IPS-20b (cell line): ENCODE measurements at regions not wholly inside any gene's neighbourhood (a gene's known extent, or its start where the extent isn't known, plus 50 kb on each side); places are given as distances from the start of the nearest gene placed in this dataset.

Experiments
- H3K27ac ChIP-seq: one replicate; pipeline ENCODE4 v1.5.1; 2013; ENCODE audit warnings: low read length
- H3K27me3 ChIP-seq: 2 replicates; pipeline ENCODE4 v1.6.1; 2013; ENCODE audit warnings: mild to moderate bottlenecking, low read length, inconsistent platforms; ENCODE audit not compliant: insufficient read depth
- H3K36me3 ChIP-seq: 2 replicates; pipeline ENCODE4 v1.6.1; 2013; ENCODE audit warnings: low read depth, mild to moderate bottlenecking, inconsistent platforms, low read length, moderate library complexity; ENCODE audit not compliant: insufficient read depth
- H3K4me1 ChIP-seq: 2 replicates; pipeline ENCODE4 v1.6.1; 2013; ENCODE audit warnings: mild to moderate bottlenecking, control low read depth, inconsistent platforms, low read length, moderate library complexity; ENCODE audit not compliant: insufficient read depth
- H3K4me3 ChIP-seq: 2 replicates; pipeline ENCODE4 v1.5.1; 2013; ENCODE audit warnings: mild to moderate bottlenecking, low read length, inconsistent platforms
- H3K9ac ChIP-seq: 2 replicates; pipeline ENCODE4 v1.6.1; 2013; ENCODE audit warnings: low read depth, mild to moderate bottlenecking, inconsistent platforms, low read length, moderate library complexity
- H3K9me3 ChIP-seq: 2 replicates; pipeline ENCODE4 v1.6.1; 2013; ENCODE audit warnings: mild to moderate bottlenecking, low read depth, low read length, inconsistent platforms; ENCODE audit not compliant: insufficient read depth

DNA sequence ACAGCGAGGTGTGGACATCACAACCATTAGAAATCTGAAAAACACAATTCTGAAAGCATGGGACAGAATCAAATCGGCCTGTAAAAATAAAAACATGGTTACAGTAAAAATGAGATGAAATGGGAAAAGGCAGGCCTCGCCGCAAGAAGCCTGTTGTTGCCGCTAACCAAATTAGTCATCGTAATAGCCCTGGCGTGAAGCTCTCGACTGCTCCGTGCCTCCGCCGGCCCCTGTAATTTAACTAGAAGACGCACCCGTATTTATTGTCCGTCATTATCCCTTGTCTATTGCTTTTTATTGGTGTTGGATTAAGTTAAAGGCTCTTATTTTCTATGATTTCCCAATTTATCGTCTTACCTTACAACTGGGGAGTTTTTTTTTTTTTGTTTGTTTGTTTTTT, 334.6 kb upstream of the EEF2KMT start:
- Histone ChIP-seq H3K4me3 (no peak overlapping the region), H3K9ac (no peak overlapping the region), H3K27me3 (no peaks in the 10 kb centered on the region)

DNA sequence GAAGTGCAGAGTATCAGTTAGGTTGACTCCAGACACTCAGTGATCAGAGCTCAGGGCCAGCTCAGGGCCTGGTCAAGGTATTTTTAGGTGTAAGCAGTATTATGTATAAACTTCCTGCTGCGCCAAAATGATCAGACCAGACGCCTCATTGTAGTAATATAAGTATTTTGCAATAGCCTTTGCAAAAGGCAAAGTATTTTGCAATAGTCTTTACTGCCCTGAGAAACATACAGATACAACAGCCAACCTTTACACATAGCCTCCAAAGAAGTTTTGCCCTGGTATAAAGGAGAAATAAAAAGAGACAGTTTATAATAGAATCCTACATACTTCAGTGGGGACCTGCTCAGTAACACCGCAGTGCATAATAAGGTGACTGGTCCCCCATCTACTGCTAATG, 333.0 kb upstream of the EEF2KMT start:
- no peaks in the 10 kb centered on the region for H3K36me3 ChIP-seq
- H3K9ac ChIP-seq, result no peak overlapping the region
- no peaks in the 10 kb centered on the region for H3K9me3 ChIP-seq
- peaks cover 12% of the 10 kb centered on the region; the same call in 1 of the 2 replicates for H3K4me1 ChIP-seq
- no peaks in the 10 kb centered on the region for H3K27me3 ChIP-seq
- no peak overlapping the region for H3K4me3 ChIP-seq
- no peak overlapping the region for H3K27ac ChIP-seq

More for the DNA sequence above, 334.6 kb upstream of the EEF2KMT start:
- H3K9me3 ChIP-seq, result no peaks in the 10 kb centered on the region
- no peaks in the 10 kb centered on the region for H3K36me3 ChIP-seq
- H3K27ac ChIP-seq, result no peak overlapping the region
- H3K4me1 ChIP-seq, result peaks cover 16% of the 10 kb centered on the region; the same call in 1 of the 2 replicates

DNA sequence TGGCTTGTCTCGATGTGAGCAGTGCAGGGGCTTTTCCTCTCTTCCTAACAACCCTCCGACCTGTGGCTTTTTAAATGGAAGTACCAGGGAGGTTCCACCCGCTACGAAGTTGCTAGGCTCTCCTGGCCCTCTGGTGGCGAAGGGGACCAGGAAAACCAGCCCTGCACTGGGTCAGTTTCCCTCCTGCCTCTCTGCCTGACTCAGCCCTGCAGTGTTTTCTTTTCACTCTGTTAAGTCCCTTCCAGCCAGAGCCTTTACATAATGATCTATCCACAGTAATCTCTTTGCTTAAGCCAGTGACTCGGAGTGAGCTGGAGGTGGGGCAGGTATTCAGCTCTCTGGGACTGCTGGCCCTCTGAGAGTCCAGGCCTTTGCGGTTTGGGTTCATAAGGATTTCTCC, 331.3 kb upstream of the EEF2KMT start:
- no peak overlapping the region for H3K27ac ChIP-seq
- H3K27me3 ChIP-seq, result no peaks in the 10 kb centered on the region
- H3K9me3 ChIP-seq, result no peaks in the 10 kb centered on the region
- no peaks in the 10 kb centered on the region for H3K36me3 ChIP-seq
- H3K9ac ChIP-seq, result no peak overlapping the region
- H3K4me3 ChIP-seq, result no peak overlapping the region
- H3K4me1 ChIP-seq, result peaks cover 12% of the 10 kb centered on the region; the same call in 1 of the 2 replicates

DNA sequence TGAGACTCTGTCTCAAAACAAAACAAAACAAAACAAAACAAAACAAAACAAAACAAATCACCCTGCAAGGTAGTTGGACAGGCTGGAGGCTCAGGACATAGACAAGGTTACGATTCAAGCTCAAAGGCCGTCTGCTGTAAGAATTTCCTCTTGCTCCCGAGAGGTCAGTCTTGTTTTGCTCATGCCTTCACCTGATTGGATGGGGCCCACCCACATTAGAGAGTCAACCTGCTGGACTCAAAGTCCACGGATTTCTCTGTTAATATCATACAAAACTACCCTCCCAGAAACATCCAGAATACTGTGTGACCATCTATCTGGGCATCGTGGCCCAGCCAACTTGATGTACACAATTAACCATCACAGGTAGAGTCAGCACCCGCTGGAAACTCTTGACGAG, 330.0 kb upstream of the EEF2KMT start:
- Histone ChIP-seq H3K27me3 (no peaks in the 10 kb centered on the region), H3K4me3 (no peak overlapping the region), H3K27ac (no peak overlapping the region), H3K4me1 (peaks cover 6% of the 10 kb centered on the region; the same call in 1 of the 2 replicates), H3K36me3 (no peaks in the 10 kb centered on the region), H3K9ac (no peak overlapping the region), H3K9me3 (no peaks in the 10 kb centered on the region)

DNA sequence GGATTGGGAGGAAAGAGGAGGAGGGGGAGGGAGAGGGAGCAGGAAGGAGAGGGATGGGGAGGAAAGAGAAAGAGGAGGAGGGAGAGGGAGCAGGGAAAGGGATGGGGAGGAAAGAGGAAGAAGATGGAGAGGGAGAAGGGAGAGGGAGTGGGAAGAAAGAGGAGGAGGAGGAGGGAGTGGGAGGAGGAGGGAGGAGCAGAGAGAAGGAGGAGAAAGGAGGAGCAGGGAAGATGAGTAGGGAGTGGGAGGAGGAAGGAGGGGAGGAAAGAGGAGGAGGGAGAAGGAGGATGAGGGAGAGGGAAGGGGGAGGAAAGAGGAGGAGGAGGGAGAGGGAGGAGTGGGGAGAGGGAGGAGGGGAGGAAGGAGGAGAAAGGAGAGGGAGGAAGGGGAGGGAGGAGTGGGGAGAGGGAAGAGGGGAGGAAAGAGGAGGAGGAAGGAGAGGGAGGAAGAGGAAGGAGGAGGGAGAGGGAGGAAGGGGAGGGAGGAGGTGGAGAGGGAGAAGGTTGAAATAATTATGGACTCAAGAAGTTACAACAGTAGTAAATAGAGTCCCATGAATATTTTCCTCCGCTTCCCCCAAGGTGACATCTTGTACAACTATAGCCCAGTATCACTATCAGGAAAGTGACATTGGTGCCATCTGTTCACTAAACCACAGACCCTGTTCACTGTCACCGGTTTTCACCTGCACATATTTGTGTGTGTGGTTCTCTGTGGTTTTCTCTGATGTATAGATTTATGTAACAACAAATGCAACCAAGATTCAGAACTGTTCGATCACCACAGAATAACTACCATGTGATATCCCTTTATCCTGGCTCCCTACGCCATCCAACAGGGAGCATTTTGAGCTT, 325.3 kb upstream of the EEF2KMT start:
- H3K27ac ChIP-seq, result no peak overlapping the region
- no peak overlapping the region for H3K9ac ChIP-seq
- no peaks in the 10 kb centered on the region; the same call in 1 of the 2 replicates for H3K4me1 ChIP-seq
- no peaks in the 10 kb centered on the region for H3K9me3 ChIP-seq
- no peaks in the 10 kb centered on the region for H3K27me3 ChIP-seq
- no peak overlapping the region for H3K4me3 ChIP-seq
- H3K36me3 ChIP-seq, result no peaks in the 10 kb centered on the region

DNA sequence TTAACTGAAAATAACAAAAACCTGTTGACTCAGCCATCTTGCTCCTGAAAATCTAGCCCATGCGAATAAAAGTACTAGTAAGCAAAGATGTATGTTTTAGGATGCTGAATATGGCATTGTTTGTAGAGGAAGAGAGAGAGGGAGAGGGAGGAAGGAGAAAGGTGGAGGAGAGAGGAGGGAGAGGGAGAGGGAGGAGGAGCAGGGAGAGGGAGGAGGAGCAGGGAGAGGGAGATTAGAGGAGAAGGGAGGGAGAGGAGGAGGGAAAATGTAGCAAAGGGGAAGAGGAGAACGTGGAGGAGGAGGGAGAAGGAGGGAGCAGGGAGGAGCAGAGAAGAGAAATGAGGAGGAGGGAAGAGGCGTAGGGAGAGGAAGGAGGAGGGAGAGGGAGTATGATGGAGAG, 324.5 kb upstream of the EEF2KMT start:
- Histone ChIP-seq H3K27me3 (no peaks in the 10 kb centered on the region), H3K9me3 (no peaks in the 10 kb centered on the region), H3K27ac (no peak overlapping the region)

DNA sequence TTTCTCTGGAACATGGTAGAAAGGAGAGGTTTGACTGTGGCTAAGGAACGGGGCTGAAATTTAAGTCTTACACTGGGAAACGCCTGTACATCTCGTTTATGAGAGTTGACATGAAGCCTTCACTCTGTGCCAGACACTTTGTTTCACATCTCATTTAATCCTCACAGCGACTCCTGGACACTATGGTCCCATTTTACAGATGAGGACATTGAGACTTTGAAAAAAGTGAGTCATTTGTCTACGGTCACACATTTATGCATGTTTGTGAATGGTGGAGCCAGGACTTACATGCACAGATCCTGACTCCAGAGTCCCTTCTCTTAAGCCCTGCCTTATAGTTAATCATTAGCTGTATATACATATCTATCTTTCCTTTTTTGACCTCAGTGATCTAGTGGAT, 318.4 kb upstream of the EEF2KMT start:
- Histone ChIP-seq H3K4me1 (no peaks in the 10 kb centered on the region; the same call in 1 of the 2 replicates), H3K4me3 (no peak overlapping the region), H3K9ac (no peak overlapping the region), H3K9me3 (no peaks in the 10 kb centered on the region), H3K27me3 (no peaks in the 10 kb centered on the region), H3K27ac (no peak overlapping the region), H3K36me3 (no peaks in the 10 kb centered on the region)

More for the DNA sequence above, 324.5 kb upstream of the EEF2KMT start:
- Histone ChIP-seq H3K4me1 (no peaks in the 10 kb centered on the region; the same call in 1 of the 2 replicates), H3K9ac (no peak overlapping the region), H3K36me3 (no peaks in the 10 kb centered on the region), H3K4me3 (no peak overlapping the region)

DNA sequence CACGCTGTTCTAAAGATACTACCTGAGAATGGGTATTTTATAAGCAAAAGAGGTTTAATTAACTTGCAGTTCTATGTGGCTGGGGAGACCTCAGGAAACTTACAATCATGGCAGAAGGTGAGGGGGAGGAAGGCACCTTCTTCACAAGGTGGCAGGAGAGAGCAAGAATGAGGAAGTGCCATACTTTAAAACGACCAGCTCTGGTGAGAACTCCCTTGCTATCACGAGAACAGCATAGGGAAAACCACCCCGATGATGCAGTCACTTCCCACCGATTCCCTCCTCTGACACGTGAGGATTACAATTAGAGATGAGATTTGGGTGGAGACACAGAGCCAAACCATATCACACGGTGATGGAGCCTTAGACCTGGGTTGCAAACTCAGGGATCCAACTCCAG, 317.5 kb upstream of the EEF2KMT start:
- Histone ChIP-seq H3K4me1 (no peaks in the 10 kb centered on the region), H3K27me3 (no peaks in the 10 kb centered on the region), H3K36me3 (no peaks in the 10 kb centered on the region), H3K27ac (no peak overlapping the region), H3K4me3 (no peak overlapping the region), H3K9ac (no peak overlapping the region), H3K9me3 (no peaks in the 10 kb centered on the region)

DNA sequence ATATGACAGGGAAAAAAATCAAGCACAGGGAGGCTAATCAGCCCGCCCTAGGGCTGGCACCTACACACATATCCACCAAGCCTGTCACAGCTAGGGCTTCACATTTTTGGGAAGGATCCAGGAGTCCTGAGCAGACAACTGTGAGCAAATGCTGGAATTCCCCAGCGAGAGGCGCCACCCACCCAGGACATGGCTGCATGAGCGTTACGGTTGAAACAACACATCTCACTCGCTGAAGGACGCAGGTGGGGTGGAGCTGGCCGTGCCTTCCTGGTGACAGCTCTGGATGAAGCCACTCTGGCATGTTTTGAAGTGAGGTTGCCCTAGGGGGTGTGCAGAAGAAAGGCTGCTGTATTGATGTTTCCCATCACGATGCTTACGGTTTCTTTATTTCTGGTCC, 315.1 kb upstream of the EEF2KMT start:
- Histone ChIP-seq H3K36me3 (no peaks in the 10 kb centered on the region), H3K27ac (no peak overlapping the region), H3K4me3 (no peak overlapping the region), H3K9ac (no peak overlapping the region), H3K27me3 (no peaks in the 10 kb centered on the region), H3K9me3 (no peaks in the 10 kb centered on the region), H3K4me1 (no peaks in the 10 kb centered on the region)

DNA sequence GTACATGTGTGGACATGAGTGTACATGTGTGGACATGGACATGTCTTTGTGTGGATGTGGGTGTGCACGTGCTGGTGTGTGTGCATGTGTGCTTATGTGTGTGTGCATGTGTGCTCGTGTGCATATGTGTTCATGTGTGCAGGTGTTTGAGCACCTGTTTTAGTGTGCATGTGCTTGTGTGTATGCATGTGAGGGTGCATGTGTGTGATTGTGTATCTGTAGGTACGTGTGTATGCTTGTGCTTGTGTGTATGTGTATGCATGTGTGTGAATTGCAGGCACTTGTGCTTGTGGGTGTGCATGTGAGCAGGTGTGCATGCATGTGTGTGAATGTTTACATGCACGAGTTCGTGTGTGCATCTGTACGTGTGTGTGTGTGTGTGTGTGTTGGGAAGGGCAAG, 300.6 kb upstream of the EEF2KMT start:
- no peaks in the 10 kb centered on the region for H3K36me3 ChIP-seq
- H3K4me1 ChIP-seq, result peaks cover 13% of the 10 kb centered on the region; the same call in 1 of the 2 replicates
- H3K4me3 ChIP-seq, result no peak overlapping the region
- no peaks in the 10 kb centered on the region for H3K9me3 ChIP-seq
- H3K9ac ChIP-seq, result no peak overlapping the region
- H3K27me3 ChIP-seq, result no peaks in the 10 kb centered on the region
- no peak overlapping the region for H3K27ac ChIP-seq

DNA sequence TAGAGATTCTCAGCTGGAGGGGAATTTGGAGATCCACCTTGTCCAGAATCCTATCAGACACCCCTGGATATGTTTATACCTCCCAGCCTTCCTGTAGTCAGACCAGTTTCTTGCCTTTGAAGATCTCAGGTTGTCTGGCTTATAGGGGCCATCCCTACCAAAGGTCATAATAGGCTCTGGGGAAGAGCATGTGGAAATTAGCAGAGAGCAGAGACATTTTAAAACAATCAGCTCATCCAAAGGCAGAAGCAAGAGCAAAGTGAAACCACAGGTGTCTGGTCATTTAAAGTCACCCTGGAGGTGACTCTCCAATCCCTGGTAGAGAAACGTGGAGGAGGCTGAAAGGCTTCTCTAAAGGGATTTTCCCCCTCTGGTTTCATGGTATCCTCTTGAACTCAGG, 299.3 kb upstream of the EEF2KMT start:
- Histone ChIP-seq H3K4me3 (no peak overlapping the region), H3K36me3 (no peaks in the 10 kb centered on the region), H3K9me3 (no peaks in the 10 kb centered on the region), H3K27ac (no peak overlapping the region), H3K9ac (no peak overlapping the region), H3K4me1 (peaks cover 4% of the 10 kb centered on the region; the same call in 1 of the 2 replicates), H3K27me3 (no peaks in the 10 kb centered on the region)

DNA sequence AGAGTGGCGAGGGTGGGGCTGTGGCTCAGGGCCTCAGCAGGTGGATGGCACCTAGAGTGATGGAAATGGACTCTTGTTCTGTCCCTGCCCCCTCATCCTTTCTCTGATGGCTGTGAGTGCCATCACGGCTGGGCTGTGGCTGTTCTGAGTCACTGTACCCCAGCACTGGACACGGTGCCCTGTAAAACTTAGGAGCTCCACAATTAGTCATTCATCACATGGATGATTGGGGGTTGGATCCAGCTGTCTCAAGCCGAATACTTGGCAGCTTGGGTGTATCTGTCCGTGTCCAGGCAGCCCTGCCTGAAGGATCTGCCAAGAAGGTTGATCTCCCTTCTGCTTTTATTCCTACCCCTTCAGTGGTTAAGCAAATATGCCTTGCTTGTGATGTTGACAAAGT, 295.5 kb upstream of the EEF2KMT start:
- H3K27ac ChIP-seq, result no peak overlapping the region
- no peaks in the 10 kb centered on the region for H3K9me3 ChIP-seq
- no peaks in the 10 kb centered on the region for H3K36me3 ChIP-seq
- H3K4me3 ChIP-seq, result no peak overlapping the region
- H3K27me3 ChIP-seq, result no peaks in the 10 kb centered on the region
- H3K9ac ChIP-seq, result no peak overlapping the region
- H3K4me1 ChIP-seq, result no peaks in the 10 kb centered on the region
